Stimulated activated CD8-positive, alpha-beta memory T cell treated with anti-CD3 and anti-CD28 coated beads, Interleukin-4, amount 100 ng/mL, for 24 hours (primary cell): ENCODE measurements at regions not wholly inside any gene's neighbourhood (a gene's known extent, or its start where the extent isn't known, plus 50 kb on each side); places are given as distances from the start of the nearest gene placed in this dataset.

Experiments used
- DNase-seq: peaks from one replicate; pipeline ENCODE4 v3.0.0-alpha.2; 2020; ENCODE audit warnings: low read depth

DNA sequence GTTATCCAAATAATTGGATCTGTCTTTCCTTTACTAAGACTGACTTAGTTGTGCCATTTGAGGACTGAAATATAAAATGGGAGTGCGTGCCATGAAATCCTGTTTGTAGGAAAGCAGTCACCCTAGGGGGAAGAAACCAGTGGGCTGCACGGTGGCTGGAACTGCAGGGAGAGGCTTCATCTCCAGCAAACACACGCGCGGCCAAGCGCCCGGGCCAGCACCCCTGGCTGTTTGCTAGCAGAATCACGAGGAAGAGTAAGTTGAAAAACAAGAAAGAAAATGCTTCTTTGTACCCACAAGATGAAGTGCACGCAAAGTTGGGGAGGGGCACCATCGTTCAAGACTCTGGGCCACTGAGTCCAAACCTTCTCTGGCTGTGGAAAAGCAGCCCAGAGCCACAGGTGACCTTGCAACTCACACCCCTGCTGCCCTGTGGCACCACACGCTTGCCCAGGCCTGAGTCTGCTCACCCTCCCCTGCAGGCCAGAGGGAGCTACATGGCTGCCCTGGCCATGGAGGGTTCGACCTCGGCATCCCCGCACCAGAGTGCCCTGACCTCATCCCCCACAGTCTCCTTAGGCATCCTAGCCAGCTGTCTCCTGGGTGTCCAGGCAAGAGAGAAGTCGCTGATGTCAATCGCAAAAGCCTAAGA, 55.2 kb downstream of the IRX2 start:
- DNase-seq, result no peak

DNA sequence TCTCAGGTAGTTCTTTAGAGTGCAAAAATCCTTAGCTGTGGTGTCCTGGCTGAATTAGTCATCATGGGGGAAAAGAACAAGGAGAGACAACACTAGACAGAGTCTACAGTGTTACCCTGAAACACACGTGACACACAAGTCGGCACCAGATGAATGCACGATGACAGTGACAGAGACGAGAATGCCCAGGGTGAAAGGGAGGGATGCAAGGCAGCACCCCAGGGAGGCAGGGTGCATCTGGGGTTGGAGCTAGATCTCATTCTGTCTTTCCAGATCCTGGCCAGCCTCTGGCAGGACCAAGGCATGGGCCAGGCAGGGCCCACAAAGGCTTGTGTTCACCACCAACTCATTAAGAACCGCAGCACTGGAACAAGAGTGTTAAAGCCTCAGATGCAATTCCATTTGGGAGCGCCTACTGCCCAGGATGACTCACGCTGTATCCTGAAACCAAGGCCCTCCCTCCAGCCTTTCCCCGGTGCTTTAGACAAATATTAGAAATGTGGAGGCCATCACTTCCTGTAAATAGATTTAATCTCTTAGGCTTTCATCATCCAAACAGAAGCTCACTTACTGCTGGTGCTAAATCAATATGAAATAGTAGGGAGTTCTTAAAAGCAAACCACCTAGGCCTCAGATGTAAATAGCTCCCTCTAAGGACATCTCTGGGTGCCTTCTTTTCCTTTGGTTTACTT, 56.1 kb downstream of the IRX2 start:
- DNase-seq, result no peak

DNA sequence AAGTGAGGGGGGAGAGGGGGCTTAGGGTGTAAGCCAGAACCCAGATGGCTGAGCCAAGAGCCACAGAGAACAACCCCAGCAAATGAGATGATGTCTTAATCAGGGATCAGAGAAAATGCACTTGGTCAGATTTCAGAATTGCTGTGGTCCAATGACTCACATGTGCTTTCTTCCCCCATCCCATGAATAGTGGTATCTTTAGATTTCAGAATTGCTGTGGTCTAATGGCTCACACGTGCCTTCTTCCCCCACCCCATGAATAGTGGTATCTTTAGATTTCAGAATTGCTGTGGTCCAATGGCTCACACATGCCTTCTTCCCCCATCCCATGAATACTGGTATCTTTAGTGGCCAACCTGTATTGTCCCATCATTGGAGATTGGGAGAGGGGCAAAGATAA, 59.9 kb downstream of the IRX2 start:
- DNase-seq, result no peak

DNA sequence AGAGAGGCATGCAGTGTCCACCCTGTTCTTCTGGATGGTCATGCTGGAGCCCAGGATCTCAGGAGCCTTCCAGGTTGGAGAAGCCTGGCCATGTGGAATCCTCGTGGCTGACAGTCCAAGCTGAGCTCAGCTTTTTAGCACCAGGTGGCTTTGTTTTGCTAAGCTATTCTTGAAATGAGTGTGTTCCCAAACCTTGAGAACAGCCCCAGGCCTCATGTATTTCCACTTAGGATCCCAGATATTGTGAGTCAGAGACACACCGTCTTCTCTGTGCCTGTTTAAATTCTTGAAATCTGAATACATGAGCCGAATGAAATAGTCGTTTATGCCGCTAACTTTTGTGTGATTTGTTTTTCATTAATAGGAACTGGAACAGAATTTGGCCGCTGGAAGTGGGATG, 61.2 kb downstream of the IRX2 start:
- DNase-seq, result no peak

DNA sequence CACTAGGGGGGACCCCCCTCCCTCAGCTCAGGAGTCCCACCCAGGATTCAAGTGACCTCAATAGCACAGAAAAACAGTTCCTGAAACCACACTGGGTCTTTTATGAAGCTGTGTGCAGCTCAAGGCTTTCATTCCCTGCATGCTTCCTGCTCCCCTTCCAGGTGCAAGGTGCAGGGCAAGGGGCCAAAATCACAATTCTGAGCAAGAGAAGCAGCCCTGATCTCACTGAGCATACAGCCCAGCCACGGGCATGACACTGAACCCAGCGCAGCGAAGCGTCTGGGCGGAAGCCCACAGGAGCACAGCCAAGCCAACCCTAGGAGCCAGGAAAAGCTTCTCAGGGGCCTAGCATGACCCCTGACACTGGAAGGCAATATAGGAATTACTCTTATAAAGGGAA, 62.9 kb downstream of the IRX2 start:
- DNase-seq, result no peak

GRCh38 chr5:2687746-2688145, 63.7 kb downstream of the IRX2 start:
- DNase-seq, result no peak

DNA sequence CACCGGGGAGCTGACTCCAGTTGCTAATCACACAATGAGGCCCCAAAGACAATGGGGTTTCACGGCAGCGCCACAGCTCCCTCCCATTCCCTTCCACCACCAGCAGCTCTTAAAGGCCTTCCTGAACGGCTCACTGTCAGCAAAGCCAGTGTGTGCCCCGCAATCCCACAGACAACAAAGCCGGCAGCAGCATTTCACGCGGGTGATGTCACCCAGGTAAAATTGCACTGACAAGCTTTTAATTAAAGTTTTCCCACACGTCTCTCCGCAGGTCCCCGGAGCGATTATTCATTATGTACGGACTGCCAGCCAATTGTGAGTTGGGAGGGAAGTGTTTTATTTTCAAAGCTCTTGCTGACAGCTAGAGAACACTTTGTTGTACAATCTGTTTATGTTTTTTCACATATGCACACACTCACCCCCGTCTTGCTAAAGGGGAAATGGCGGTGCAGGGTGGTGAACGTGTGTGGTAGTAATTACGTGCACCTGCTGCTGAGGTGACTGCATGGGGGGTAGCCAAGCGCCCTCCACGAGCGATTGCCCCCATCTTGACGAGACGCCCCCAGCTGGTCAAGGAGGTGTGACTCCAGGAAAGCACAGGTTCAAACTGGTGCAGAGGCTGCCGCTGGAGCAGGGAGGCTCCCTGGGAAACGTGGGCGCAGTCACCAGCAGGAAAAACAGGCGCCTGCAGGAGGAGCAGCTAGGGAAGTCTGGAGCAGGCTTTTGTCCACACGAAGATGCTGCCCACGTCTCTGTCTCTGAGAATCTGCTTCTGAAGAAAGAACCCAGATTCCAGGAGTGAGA, 65.0 kb downstream of the IRX2 start:
- DNase-seq, result no peak

DNA sequence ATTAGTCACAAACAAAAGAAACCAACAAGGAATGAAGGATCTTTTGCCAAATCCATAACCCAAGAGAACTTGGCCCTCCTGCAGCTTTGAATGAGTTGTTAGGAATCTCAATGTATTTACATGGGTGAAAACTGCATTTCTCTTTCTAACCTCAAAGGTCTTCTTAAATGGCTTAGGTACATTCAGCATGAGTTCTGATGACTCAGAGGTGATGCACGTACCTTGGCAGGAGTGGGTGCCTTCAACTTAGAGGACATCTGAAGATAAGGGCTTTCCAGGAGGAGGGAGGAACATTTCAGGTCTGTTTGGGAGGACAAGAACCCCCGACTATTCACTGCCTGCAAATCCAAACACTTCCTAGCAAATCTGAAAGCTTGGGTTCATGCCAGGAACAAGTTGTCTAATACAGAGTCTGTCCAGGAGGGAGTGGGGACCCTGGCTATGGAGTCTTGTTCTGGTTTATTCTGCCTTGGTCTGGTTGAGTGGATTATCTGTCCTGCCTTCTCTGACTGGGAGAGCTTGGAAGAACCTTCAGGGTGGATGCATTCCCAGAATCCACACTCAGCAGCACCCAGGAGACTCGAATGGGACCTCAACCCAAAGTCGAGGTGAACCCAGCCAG, 65.7 kb downstream of the IRX2 start:
- no peak for DNase-seq

- no peak for DNase-seq
Measured at GRCh38 chr5:2684606-2685005, 66.9 kb downstream of the IRX2 start.

GRCh38 chr5:2683720-2684119, 67.8 kb downstream of the IRX2 start:
- no peak for DNase-seq

DNA sequence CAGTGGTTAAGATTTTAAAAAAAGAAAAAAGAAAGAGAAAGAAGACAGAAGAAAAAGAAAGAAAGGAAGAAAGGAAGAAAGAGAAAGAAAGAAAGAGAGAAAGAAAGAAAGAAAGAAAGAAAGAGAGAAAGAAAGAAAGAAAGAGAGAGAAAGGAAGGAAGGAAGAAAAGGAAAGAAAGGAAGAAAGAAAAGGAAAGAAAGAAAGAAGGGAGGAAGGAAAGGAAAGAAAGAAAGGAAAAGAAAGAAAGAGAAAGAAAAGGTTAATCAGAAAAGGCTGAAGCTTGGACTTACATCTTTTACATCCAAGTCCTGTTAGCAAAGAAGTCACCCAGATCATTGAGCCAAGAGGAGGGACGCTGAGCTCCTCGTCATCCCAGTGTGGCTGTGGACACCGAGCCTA, 70.0 kb downstream of the IRX2 start:
- no peak for DNase-seq

DNA sequence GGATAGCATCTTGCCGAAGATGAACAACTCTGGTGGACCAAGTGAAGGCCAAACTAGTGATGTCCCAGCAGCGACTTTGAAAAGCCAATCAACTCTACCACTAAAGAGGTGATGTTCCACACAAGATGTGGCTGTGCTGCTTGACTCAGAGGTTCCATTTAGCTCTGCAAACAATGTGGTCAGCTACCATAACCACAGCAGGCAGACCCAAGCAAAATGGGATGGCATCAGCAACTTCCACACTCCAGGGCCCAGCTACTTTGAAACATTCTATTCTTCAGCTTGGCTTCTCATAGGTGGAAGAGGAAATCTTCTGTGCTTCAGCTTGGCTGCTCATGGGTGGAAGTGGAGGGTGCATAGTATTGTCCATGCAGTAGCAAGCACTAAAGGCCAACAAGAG, 70.5 kb downstream of the IRX2 start:
- no peak for DNase-seq

DNA sequence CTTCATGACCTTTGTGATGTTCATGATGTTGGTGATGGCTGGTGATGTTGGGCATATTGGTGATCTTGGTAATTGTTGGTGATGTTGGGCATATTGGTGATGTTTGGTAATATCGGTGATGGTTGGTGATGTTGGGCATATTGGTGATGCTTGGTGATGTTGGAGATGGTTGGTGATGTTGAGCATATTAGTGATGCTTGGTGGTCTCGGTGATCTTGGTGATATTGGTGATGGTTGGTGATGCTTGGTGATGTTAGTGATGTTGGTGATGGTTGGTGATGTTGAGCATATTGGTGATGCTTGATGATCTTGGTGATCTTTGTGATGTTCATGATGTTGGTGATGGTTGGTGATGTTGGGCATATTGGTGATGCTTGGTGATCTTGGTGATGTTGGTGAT, 73.8 kb downstream of the IRX2 start:
- no peak for DNase-seq

DNA sequence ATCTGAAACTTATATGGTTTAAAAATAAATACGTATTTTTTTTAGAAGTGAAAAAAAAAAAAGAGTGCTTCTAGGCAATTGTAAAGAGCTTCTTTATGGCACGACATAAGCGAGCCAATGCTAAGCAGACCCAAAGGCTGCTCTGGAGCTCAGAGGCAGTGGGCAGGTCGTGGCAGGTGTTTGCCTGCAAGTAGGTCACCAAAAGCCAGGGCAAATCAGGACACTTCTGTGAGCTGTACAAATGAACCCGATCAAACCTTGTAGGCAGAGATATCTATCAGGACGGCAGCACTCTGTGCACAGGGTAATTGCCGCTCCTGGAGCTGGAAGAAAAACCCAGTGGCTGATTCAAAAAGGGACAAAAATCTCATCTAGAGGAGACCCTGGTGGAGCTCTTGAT, 75.9 kb downstream of the IRX2 start:
- DNase-seq, result no peak

DNA sequence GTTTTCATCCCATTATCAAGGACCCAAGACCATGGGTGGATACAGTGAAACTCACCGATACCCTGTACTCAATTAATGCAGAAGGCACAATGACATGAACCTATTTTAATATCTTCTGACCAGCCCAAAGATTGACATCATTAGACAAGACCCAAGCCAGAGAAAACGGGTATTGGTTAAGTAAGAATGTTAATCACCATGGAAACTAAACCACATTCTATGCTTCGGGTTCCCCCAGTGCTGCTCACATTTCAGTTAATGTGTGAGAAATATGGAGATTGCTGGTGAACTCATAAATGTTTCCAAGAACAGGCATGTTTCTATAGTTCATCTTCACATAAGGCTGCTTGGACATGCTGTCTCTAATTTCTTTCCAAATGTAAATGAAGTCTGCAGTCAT, 77.0 kb downstream of the IRX2 start:
- no peak for DNase-seq

GRCh38 chr5:2670940-2671339, 80.5 kb downstream of the IRX2 start:
- no peak for DNase-seq

DNA sequence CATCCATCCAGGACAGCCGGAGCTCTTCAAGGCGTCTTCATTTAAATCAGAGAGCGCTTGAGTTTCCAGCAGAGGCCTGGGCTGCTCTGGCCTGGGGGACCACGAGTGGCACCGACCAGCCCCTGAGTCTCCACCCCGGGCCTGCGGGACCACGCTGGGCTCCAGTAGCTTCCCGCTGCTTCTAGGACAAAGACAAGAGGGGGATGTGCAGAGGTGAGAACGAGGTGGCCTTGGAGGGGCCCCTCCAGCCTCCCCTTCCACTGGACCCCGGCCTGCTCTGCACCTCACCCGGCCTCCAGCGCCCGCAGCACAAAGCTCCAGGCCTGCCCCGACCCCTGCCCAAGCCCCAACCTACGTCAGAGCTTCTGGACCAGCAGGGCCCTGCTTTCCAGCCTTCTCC, 81.6 kb downstream of the IRX2 start:
- no peak for DNase-seq

DNA sequence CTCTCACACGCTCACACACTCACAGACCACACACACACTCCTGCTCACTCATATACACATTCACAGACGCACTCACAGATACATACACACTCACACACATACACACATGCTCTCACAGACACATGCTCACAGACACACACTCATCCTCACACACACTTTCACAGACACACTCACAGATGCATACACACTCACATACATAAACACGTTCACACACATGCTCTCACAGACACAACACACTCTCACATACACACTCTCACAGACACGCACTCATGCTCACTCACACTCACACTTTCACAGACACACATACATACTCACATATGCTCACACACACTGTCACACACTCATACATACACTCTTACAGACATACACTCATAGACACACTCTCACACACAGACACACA, 82.2 kb downstream of the IRX2 start:
- DNase-seq, result no peak

GRCh38 chr5:2666081-2666480, 85.4 kb downstream of the IRX2 start:
- DNase-seq, result no peak

DNA sequence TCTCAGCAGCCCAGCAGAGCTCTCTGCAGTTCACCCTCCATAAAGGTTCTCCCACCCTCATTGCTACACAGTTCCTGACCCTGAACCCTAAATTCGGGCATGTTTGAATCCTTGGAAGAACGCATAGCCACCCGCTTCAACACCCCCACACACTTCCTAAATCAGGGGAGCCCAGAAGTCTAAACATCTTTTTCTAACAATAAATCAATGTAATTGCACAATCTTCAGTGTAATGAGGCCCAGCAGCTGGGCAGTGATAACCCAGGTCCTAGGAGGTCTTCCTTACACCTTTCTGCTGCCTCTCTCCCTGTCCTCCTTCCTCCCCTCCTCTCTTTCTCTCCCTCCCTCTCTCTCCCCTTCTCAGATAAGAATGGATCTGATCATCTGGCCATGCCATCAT, 88.0 kb downstream of the IRX2 start:
- DNase-seq, result no peak

GRCh38 chr5:2660315-2660714, 91.2 kb downstream of the IRX2 start:
- DNase-seq, result no peak

DNA sequence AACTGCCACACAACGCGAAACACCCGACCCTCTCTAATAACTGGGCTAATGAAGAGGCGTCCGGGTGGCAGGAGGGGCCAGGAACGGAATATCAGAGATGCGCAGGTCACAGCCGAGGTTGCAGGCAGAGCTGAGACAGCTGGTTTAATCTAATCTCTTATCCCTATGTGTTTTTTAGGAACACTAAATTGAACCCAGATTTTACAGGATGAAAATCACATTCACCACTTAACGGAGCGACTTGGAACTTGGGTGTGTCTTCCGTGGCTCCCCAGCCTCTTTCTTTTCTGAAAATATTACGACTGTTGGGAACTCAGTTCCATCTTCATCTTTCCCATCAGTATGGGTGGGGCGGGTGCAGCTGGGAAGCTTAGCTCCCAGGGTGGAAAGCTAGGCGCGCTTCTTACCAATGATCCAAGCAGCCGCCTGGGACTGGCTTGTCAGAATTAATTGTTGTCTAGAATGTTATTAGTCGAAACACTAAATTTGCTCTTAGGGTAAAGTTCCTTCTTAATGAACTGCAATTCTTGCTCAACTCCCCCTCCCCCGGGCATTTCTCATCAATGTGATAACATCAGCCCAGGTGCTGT, 92.5 kb downstream of the IRX2 start:
- no peak for DNase-seq

DNA sequence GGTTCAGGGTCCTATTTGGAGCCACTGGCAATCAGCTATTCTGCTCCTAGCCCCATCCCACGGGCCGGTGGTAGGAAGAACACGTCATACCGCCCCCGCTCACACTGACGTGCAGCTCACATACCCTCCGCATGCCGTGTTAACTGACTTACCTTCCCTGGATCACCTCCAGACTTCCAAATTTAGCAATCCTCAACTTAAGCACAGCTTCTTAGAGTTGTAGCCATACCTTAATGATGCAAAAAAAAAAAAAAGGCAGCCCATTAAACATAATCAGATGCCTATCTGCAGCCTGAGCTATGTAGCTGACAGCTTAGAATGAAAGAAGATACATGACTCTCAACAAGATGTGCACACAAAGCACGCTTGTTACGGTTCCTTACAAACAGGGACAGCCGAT, 93.0 kb downstream of the IRX2 start:
- DNase-seq, result no peak
